ENCODE measurements at regions not wholly inside any gene's neighbourhood (a gene's known extent, or its start where the extent isn't known, plus 50 kb on each side); places are given as distances from the start of the nearest gene placed in this dataset.

- WGBS: 97% methylated on average over 1 of the region's 1 CpG
- no peak for DNase-seq (ENCODE audit: low spot score)
- H3K27ac ChIP-seq (ENCODE audit: low read depth in 1 of 2, low read length in 2 of 2): no peak overlapping the region
- peaks cover 0 to 2% (median 0%) of the 10 kb centered on the region in 4 donors for H3K9me3 ChIP-seq (ENCODE audit: control insufficient read depth in 4 of 4, low read length in 3 of 4)
- H3K9ac ChIP-seq (ENCODE audit: low read depth in 1 of 2, low read length in 2 of 2): no peak overlapping the region
- no peak for TF ChIP-seq MAX (IDR thresholded peaks at IDR 0.05)
- H3K4me1 ChIP-seq (ENCODE audit: control insufficient read depth in 4 of 4, insufficient read depth in 4 of 4, low read length in 3 of 4): no peaks in the 10 kb centered on the region
- no peak overlapping the region for H3K4me3 ChIP-seq (ENCODE audit: low read depth in 1 of 3, low read length in 3 of 3)
- no peaks in the 10 kb centered on the region for H3K36me3 ChIP-seq (ENCODE audit: control insufficient read depth in 4 of 4, insufficient read depth in 3 of 4, low read depth in 1 of 4, low read length in 3 of 4)
- peaks cover 0 to 4% (median 0%) of the 10 kb centered on the region in 4 donors for H3K27me3 ChIP-seq (ENCODE audit: control insufficient read depth in 4 of 4, insufficient read depth in 4 of 4, low read length in 3 of 4)
Observed at GRCh38 chr16:87014112-87014511, 303.1 kb downstream of the C16orf95 start.

GRCh38 chr16:87015021-87015420 is 302.2 kb downstream of the C16orf95 start:
- no peak for TF ChIP-seq CTCF (IDR thresholded peaks at IDR 0.05; ENCODE audit: low read depth, low read length, missing input control)
- no peak for TF ChIP-seq TAF1 (conservative IDR thresholded peaks at IDR 0.05)
- TF ChIP-seq MAX (IDR thresholded peaks at IDR 0.05): no peak
- TF ChIP-seq HNF4G (IDR thresholded peaks at IDR 0.05): no peak
- TF ChIP-seq JUND (IDR thresholded peaks at IDR 0.05): no peak
- no peak for TF ChIP-seq GABPA (IDR thresholded peaks at IDR 0.05 in 1 of 2, conservative IDR thresholded peaks at IDR 0.05 in 1 of 2)
- no peak for TF ChIP-seq NR2F2 (IDR thresholded peaks at IDR 0.05)
- no peak for TF ChIP-seq REST (IDR thresholded peaks at IDR 0.05)
- Histone ChIP-seq H3K27ac (ENCODE audit: low read depth in 1 of 2, low read length in 2 of 2) (no peak overlapping the region), H3K27me3 (ENCODE audit: control insufficient read depth in 4 of 4, insufficient read depth in 4 of 4, low read length in 3 of 4) (peaks cover 0 to 4% (median under 1%) of the 10 kb centered on the region in 4 donors), H3K9ac (ENCODE audit: low read depth in 1 of 2, low read length in 2 of 2) (no peak overlapping the region), H3K36me3 (ENCODE audit: control insufficient read depth in 4 of 4, insufficient read depth in 3 of 4, low read depth in 1 of 4, low read length in 3 of 4) (no peaks in the 10 kb centered on the region), H3K4me1 (ENCODE audit: control insufficient read depth in 4 of 4, insufficient read depth in 4 of 4, low read length in 3 of 4) (no peaks in the 10 kb centered on the region), H3K9me3 (ENCODE audit: control insufficient read depth in 4 of 4, low read length in 3 of 4) (no peaks in the 10 kb centered on the region), H3K4me3 (ENCODE audit: low read depth in 1 of 3, low read length in 3 of 3) (no peak overlapping the region)
- DNase-seq (ENCODE audit: low spot score): no peak
- 89% methylated on average over 5 of the region's 5 CpGs for WGBS

GRCh38 chr16:87016046-87017035 is 300.9 kb downstream of the C16orf95 start:
- H3K27me3 ChIP-seq (ENCODE audit: control insufficient read depth in 4 of 4, insufficient read depth in 4 of 4, low read length in 3 of 4): peaks cover 0 to 10% (median 3%) of the 10 kb centered on the region in 4 donors
- no peak for TF ChIP-seq TAF1 (conservative IDR thresholded peaks at IDR 0.05)
- no peak for TF ChIP-seq NR2F2 (IDR thresholded peaks at IDR 0.05)
- TF ChIP-seq RXRA (IDR thresholded peaks at IDR 0.05): no peak
- no peak for TF ChIP-seq REST (IDR thresholded peaks at IDR 0.05)
- TF ChIP-seq FOXA1 (IDR thresholded peaks at IDR 0.05): no peak
- TF ChIP-seq ATF3 (IDR thresholded peaks at IDR 0.05): no peak
- TF ChIP-seq ZBTB33 (IDR thresholded peaks at IDR 0.05): no peak
- TF ChIP-seq EGR1 (IDR thresholded peaks at IDR 0.05; ENCODE audit: low read depth in 2 of 2): no peak
- TF ChIP-seq JUND (IDR thresholded peaks at IDR 0.05): no peak
- H3K27ac ChIP-seq (ENCODE audit: low read depth in 1 of 2, low read length in 2 of 2): no peak overlapping the region
- H3K4me1 ChIP-seq (ENCODE audit: control insufficient read depth in 4 of 4, insufficient read depth in 4 of 4, low read length in 3 of 4): no peaks in the 10 kb centered on the region
- H3K4me3 ChIP-seq (ENCODE audit: low read depth in 1 of 3, low read length in 3 of 3): no peak overlapping the region
- 76% methylated on average over 15 of the region's 15 CpGs for WGBS
- no peaks in the 10 kb centered on the region for H3K9me3 ChIP-seq (ENCODE audit: control insufficient read depth in 4 of 4, low read length in 3 of 4)
- DNase-seq (ENCODE audit: low spot score): no peak
- no peaks in the 10 kb centered on the region for H3K36me3 ChIP-seq (ENCODE audit: control insufficient read depth in 4 of 4, insufficient read depth in 3 of 4, low read depth in 1 of 4, low read length in 3 of 4)
- no peak overlapping the region for H3K9ac ChIP-seq (ENCODE audit: low read depth in 1 of 2, low read length in 2 of 2)

Data from liver (tissue), 8 donors.